OCI-LY1 (cell line): ENCODE measurements at regions not wholly inside any gene's neighbourhood (a gene's known extent, or its start where the extent isn't known, plus 50 kb on each side); places are given as distances from the start of the nearest gene placed in this dataset.

Experiments
- CTCF ChIP-seq: fragments of 200-600 bp; sonication (generic), shearing (Covaris generic); IDR thresholded peaks from 2 replicates; pipeline ENCODE4 v1.5.1; 2017; ENCODE audit warnings: mild to moderate bottlenecking, antibody characterized with exemption, low read length, moderate library complexity, mixed read lengths
- EZH2 ChIP-seq: fragments of 200-600 bp; sonication (generic), shearing (Covaris generic); IDR thresholded peaks from 2 replicates; pipeline ENCODE4 v1.8.0; 2017; ENCODE audit warnings: borderline replicate concordance, mixed run types, mild to moderate bottlenecking, antibody characterized with exemption, low read length, moderate library complexity, mixed read lengths

GRCh38 chr16:86061721-86062120 lies 162.8 kb downstream of the IRF8 start:
- TF ChIP-seq CTCF: no peak
- no peak for TF ChIP-seq EZH2
